ENCODE measurements at regions not wholly inside any gene's neighbourhood (a gene's known extent, or its start where the extent isn't known, plus 50 kb on each side); places are given as distances from the start of the nearest gene placed in this dataset.

GRCh38 chr5:145681686-145682085, 153.5 kb downstream of the PRELID2 start (continued):
- TF ChIP-seq GTF2A2 (tag; IDR thresholded peaks at IDR 0.05) (no peak), ZNF239 (CRISPR knock-in tag; IDR thresholded peaks at IDR 0.05) (no peak), ATF7 (IDR thresholded peaks at IDR 0.05) (peak; percentile 90), ZNF134 (CRISPR knock-in tag; conservative IDR thresholded peaks at IDR 0.05) (no peak), VEZF1 (CRISPR knock-in tag; IDR thresholded peaks at IDR 0.05) (peak; percentile 24; the same call in 1 of the 2 replicates), CTBP1 (IDR thresholded peaks at IDR 0.05; ENCODE audit: borderline replicate concordance) (peak; percentile 42; the same call in 1 of the 2 replicates), ZNF444 (CRISPR knock-in tag; IDR thresholded peaks at IDR 0.05) (no peak), L3MBTL2 (IDR thresholded peaks at IDR 0.05) (peak; percentile 44; the same call in 1 of the 2 replicates), MECOM (CRISPR knock-in tag; IDR thresholded peaks at IDR 0.05) (peak; percentile 57; the same call in 1 of the 2 replicates), CBFA2T3 (IDR thresholded peaks at IDR 0.05) (no peak), SREBF1 (IDR thresholded peaks at IDR 0.05; ENCODE audit: borderline replicate concordance, low read depth, low read length) (no peak), ZNF79 (CRISPR knock-in tag; IDR thresholded peaks at IDR 0.05; ENCODE audit: low read depth) (no peak), NEUROD1 (IDR thresholded peaks at IDR 0.05; ENCODE audit: borderline replicate concordance, low read depth, low read length, partially characterized antibody) (peak; percentile 43), RBM14 (IDR thresholded peaks at IDR 0.05; ENCODE audit: borderline replicate concordance, insufficient read depth, low read depth, low read length) (no peak), MAZ (CRISPR knock-in tag; conservative IDR thresholded peaks at IDR 0.05 in 1 of 2, IDR thresholded peaks at IDR 0.05 in 1 of 2) (peak in 1 of 2 experiments; percentile 14; a peak in 2 of 4 replicates), TCFL5 (CRISPR knock-in tag; conservative IDR thresholded peaks at IDR 0.05) (no peak), IFI16 (CRISPR knock-in tag; IDR thresholded peaks at IDR 0.05) (no peak), MED1 (CRISPR knock-in tag; IDR thresholded peaks at IDR 0.05; ENCODE audit: borderline replicate concordance) (no peak), SMAD4 (CRISPR knock-in tag; conservative IDR thresholded peaks at IDR 0.05) (peak; percentile 50; the same call in 1 of the 2 replicates), THAP12 (CRISPR knock-in tag; IDR thresholded peaks at IDR 0.05) (no peak), IRF9 (tag; IDR thresholded peaks at IDR 0.05) (peak; percentile 98), XRCC4 (IDR thresholded peaks at IDR 0.05; ENCODE audit: extremely low read depth, insufficient read depth, insufficient read length) (no peak), HDGF (IDR thresholded peaks at IDR 0.05) (no peak), MYC (IDR thresholded peaks at IDR 0.05; ENCODE audit: low read depth, low read length) (peak; percentile 69), MYC (CRISPR knock-in tag; IDR thresholded peaks at IDR 0.05; ENCODE audit: borderline replicate concordance, low read depth) (no peak), NBN (IDR thresholded peaks at IDR 0.05; ENCODE audit: low read depth) (peak; percentile 80; the same call in 1 of the 2 replicates), ELF1 (tag; IDR thresholded peaks at IDR 0.05) (no peak; the same call in 1 of the 2 replicates), SMAD2 (IDR thresholded peaks at IDR 0.05; ENCODE audit: low read depth, low read length) (no peak)

Data from K562 (cell line).